ENCODE measurements at regions not wholly inside any gene's neighbourhood (a gene's known extent, or its start where the extent isn't known, plus 50 kb on each side); places are given as distances from the start of the nearest gene placed in this dataset.
A peak's percentile ranks its signal among the peaks of the same experiment; 100 is the strongest.

- intact Hi-C loops (cut with micrococcal nuclease; ENCODE audit: unreplicated experiment), result no loop called here
- Mint-ChIP-seq H3K36me3 (ENCODE audit: insufficient read depth, unreplicated experiment) (no peaks in the 10 kb centered on the region), H3K27ac (ENCODE audit: unreplicated experiment) (no peak overlapping the region), H3K9me3 (ENCODE audit: low read depth, unreplicated experiment) (peaks cover 2% of the 10 kb centered on the region), H3K4me1 (ENCODE audit: low read depth, unreplicated experiment) (peaks cover 15% of the 10 kb centered on the region), H3K27me3 (ENCODE audit: unreplicated experiment) (no peaks in the 10 kb centered on the region), H3K4me3 (ENCODE audit: low read depth, unreplicated experiment) (no peak overlapping the region)
- BruUV-seq (replicated peaks), result no TSS peak
- no peak for TF ChIP-seq CTCF (IDR thresholded peaks at IDR 0.05; ENCODE audit: unreplicated experiment)
- DNase-seq, result peak; percentile 41
- CTCF ChIA-PET, result interaction anchor here (0.8 to 1.1 kb wide), 2 partner anchors 14 to 16 kb away, joined by 4 to 5 read pairs; no protein-coding TSS in a partner anchor
Observed at GRCh38 chr3:164897342-164897741, 181.0 kb downstream of the SI start.

GRCh38 chr3:164890061-164890460 lies 188.2 kb downstream of the SI start:
- no peak for TF ChIP-seq CTCF (IDR thresholded peaks at IDR 0.05; ENCODE audit: unreplicated experiment)
- intact Hi-C loops (cut with micrococcal nuclease; ENCODE audit: unreplicated experiment), result no loop called here
- BruUV-seq (replicated peaks), result no TSS peak
- H3K9me3 Mint-ChIP-seq (ENCODE audit: low read depth, unreplicated experiment), result peaks cover 5% of the 10 kb centered on the region
- DNase-seq, result no peak
- CTCF ChIA-PET, result no interaction called here
- H3K36me3 Mint-ChIP-seq (ENCODE audit: insufficient read depth, unreplicated experiment), result no peaks in the 10 kb centered on the region
- no peaks in the 10 kb centered on the region for H3K4me1 Mint-ChIP-seq (ENCODE audit: low read depth, unreplicated experiment)
- H3K4me3 Mint-ChIP-seq (ENCODE audit: low read depth, unreplicated experiment), result no peak overlapping the region
- no peak overlapping the region for H3K27ac Mint-ChIP-seq (ENCODE audit: unreplicated experiment)
- H3K27me3 Mint-ChIP-seq (ENCODE audit: unreplicated experiment), result no peaks in the 10 kb centered on the region

- H3K4me3 Mint-ChIP-seq (ENCODE audit: low read depth, unreplicated experiment), result no peak overlapping the region
- intact Hi-C loops (cut with micrococcal nuclease; ENCODE audit: unreplicated experiment), result no loop called here
- no TSS peak for BruUV-seq (replicated peaks)
- no peak overlapping the region for H3K27ac Mint-ChIP-seq (ENCODE audit: unreplicated experiment)
- H3K36me3 Mint-ChIP-seq (ENCODE audit: insufficient read depth, unreplicated experiment), result no peaks in the 10 kb centered on the region
- CTCF ChIA-PET, result interaction anchor here (0.6 to 1.3 kb wide), 3 partner anchors 14 to 251 kb away, joined by 3 to 5 read pairs (median 4); no protein-coding TSS in a partner anchor
- H3K4me1 Mint-ChIP-seq (ENCODE audit: low read depth, unreplicated experiment), result no peaks in the 10 kb centered on the region
- H3K27me3 Mint-ChIP-seq (ENCODE audit: unreplicated experiment), result no peaks in the 10 kb centered on the region
- TF ChIP-seq CTCF (IDR thresholded peaks at IDR 0.05; ENCODE audit: unreplicated experiment), result no peak
- no peaks in the 10 kb centered on the region for H3K9me3 Mint-ChIP-seq (ENCODE audit: low read depth, unreplicated experiment)
- no peak for DNase-seq
Observed at GRCh38 chr3:164883171-164883570, 195.1 kb downstream of the SI start.

- CTCF ChIA-PET, result no interaction called here
Observed at GRCh38 chr3:164879201-164879600, 199.1 kb downstream of the SI start.

More at GRCh38 chr3:164879201-164879600, 199.1 kb downstream of the SI start:
- H3K36me3 Mint-ChIP-seq (ENCODE audit: insufficient read depth, unreplicated experiment), result no peaks in the 10 kb centered on the region
- H3K27ac Mint-ChIP-seq (ENCODE audit: unreplicated experiment), result no peak overlapping the region
- no peak for TF ChIP-seq CTCF (IDR thresholded peaks at IDR 0.05; ENCODE audit: unreplicated experiment)
- no peaks in the 10 kb centered on the region for H3K4me1 Mint-ChIP-seq (ENCODE audit: low read depth, unreplicated experiment)
- H3K9me3 Mint-ChIP-seq (ENCODE audit: low read depth, unreplicated experiment), result no peaks in the 10 kb centered on the region
- intact Hi-C loops (cut with micrococcal nuclease; ENCODE audit: unreplicated experiment), result no loop called here
- no peaks in the 10 kb centered on the region for H3K27me3 Mint-ChIP-seq (ENCODE audit: unreplicated experiment)
- no peak for DNase-seq
- no TSS peak for BruUV-seq (replicated peaks)
- H3K4me3 Mint-ChIP-seq (ENCODE audit: low read depth, unreplicated experiment), result no peak overlapping the region

Data from Calu3 (cell line).